ENCODE measurements at regions not wholly inside any gene's neighbourhood (a gene's known extent, or its start where the extent isn't known, plus 50 kb on each side); places are given as distances from the start of the nearest gene placed in this dataset.
"Not testable (repeated sequence)": the region's sequence is repeated elsewhere in the genome, so short reads cannot be mapped to it uniquely, and the experiment has no call there.

DNA sequence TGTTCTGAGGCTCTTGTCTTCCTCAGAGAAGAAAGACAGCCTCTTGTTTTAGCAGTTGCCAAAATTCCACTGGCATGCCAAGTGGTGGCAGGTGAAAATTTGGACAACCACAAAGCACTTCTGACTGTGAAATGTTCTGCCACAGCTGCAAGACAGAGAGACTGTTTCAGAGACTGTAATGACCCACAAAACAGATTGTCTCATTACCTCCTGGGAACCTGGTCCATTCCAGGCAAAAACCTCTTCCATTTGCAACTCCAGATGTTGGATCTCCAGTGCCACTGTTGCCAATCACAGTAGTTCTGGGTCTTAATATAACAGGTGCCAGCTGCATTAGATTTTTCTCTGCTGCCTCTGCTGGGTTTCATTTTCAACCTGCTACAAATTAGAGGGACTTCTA lies 911.5 kb downstream of the UQCRFS1 start:
- DNase-seq: no peak

DNA sequence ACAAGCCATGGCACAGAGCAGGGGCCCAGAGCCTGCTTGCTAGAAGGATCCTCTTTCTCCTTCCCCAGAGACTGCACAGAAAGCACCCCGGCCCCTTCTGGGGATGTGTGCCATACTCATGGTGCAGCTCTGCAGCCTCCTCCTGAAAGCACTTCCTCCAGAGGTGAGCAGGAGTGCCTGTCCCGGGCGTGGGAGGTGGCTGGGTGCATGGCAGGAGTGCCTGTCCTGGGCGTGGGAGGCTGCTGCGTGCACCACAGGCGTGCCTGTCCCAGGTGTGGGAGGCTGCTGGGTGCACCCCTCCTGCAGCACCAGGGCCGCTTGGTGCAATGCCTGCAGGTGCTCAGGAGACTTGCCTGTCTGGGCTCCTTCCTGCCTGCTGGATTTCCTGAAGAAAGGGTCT lies 913.3 kb downstream of the UQCRFS1 start:
- DNase-seq: no peak

GRCh38 chr19:28297586-28298157 lies 915.3 kb downstream of the UQCRFS1 start:
- DNase-seq: no peak

- no peak for DNase-seq
These were observed 915.9 kb downstream of the UQCRFS1 start for GRCh38 chr19:28297036-28297435.

GRCh38 chr19:28296506-28296905 lies 916.4 kb downstream of the UQCRFS1 start:
- no peak for DNase-seq

- not testable (repeated sequence) for DNase-seq
These were observed 918.0 kb downstream of the UQCRFS1 start for GRCh38 chr19:28294975-28295374.

DNA sequence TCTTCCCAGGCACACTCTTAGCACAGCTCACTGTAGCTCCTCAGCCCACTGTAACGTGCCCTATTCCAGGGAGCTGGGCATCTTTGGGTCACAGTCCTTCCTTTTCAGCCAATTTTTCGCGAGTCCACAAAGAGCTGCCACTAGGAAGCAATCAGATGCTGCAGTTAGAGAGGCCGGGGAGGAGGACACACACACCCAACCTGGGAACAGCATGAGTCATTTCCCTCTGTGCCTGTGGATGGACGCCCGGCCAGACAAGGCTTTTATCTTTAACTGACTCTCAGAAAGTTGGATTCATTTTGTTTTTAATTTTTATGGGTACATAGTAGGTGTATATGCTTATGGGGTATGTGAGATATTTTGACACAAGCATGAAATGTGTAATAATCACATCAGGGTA lies 918.6 kb downstream of the UQCRFS1 start:
- no peak for DNase-seq

GRCh38 chr19:28293685-28294084 lies 919.3 kb downstream of the UQCRFS1 start:
- no peak for DNase-seq

DNA sequence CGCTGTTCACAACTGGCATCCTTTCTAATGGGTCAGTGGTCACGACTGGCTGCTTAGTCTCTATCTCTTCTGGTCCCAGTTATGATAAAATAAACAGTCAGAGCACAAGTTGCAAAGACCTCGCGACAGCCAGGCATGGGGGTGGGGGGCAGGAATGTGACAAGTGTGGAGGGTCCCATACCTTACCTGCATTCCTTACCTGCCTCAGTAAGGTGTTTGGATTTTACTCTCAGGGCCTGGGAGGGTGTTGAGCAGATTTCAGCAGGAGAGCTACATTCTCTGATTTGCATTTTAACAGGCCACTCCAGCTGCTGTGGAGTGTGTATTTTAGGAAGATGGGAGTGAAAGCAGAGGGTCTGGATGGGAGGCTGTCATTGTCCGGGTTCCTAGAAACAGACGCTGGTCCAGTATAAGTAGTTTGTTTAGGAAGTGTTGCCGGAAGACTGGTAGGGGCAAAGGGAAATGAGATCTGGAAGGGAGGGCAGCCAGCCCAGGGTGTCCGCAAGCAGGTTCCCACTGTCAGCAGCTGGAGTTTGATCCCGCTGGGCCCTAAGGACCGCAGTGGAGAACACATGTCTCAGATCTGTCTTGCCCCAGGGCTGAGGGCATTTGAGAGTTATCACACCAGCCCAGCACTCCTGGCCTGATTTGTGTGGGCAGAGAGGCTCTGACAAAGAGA lies 920.0 kb downstream of the UQCRFS1 start:
- DNase-seq: no peak

- no peak for DNase-seq
These were observed 921.1 kb downstream of the UQCRFS1 start for GRCh38 chr19:28291874-28292273.

DNA sequence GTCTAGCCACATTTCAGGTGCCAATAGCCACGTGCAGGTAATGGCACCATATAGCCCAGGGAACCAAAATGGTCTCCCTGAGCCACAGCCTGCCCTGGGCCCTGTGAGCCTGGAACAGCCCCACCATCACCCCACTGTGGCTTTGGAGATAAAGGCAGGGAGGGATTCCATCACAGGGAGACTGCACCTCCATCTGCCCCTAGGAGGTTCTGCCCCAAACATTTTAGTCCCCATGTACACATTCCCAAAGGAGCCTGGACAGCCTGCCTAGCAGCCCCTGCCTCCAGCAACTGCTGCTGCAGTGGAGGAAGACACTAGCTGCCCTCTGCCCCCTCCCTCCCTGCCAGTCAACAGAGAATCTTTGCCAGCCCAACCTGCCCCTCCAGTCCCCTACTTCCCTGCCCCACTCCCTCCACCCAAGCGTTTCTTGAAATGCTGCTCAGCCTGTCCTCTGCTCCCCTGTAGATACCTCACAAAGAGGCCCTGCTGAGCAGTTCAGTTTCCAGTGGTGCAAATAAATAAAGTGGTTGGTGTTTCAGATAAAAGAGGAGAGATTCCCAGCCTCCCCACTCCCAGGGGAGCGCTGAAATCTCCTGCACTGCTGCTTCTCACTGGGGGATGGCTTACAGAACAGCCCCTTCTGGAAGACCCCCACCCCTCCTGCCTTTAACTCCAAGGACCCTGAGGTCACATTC lies 921.8 kb downstream of the UQCRFS1 start:
- DNase-seq: no peak

DNA sequence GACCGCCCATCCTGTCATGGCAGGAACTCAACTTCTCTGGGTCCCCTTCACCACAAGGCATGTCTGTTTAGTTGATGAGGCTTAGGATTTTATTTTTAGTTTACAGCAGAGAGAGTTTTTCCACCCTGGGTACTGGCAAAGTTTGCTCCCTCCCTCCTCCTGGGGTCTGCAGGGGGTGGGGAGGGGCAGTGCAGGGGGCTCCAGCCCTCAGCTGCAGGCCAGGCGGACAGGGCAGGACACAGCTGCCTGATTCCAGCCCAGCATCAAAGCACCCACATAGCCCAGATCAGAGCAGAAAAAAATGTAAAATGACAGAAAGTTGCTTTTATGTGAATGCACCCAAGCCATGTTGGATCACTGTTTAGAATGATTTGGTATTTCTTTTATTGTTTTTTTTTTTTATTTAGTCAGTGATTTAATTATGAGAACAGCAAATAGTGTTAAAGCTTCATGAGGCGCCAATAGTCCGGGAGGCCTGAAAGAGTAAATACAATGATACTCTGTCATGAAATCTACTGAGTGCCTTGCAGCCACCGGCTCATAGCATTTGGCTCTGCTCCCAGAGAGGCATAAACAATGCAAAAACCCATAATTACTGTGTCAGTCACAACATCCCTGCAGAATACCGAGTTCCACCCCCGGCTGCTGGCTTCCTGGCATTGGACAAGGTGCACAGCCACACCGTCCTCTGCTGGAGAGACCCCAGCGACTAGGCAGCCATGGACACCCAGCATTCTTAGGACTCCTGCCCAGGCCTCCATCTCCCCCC lies 923.5 kb downstream of the UQCRFS1 start:
- DNase-seq: no peak

- no peak for DNase-seq
These were observed 924.2 kb downstream of the UQCRFS1 start for GRCh38 chr19:28288572-28289264.

- no peak for DNase-seq
These were observed 927.0 kb downstream of the UQCRFS1 start for GRCh38 chr19:28285917-28286316.

DNA sequence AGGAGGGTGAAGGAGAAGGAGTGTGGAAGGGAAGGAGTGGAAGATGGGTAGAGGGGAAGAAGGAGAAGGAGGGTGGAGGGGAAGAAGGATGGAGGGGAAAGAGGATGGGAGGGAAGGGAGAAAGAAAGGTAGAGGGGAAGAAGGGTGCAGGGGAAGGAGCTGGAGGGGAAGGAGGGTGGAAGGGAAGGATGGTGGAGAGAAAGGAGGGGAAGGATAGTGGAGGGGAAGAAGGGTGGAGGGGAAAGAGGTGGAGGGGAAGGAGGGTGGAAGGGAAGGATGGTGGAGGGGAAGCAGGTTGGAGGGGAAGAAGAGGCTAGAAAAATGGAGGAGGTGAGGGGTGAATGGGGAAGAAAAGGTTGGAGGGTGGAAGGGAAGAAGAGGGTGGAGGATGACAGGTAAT lies 927.9 kb downstream of the UQCRFS1 start:
- no peak for DNase-seq

- no peak for DNase-seq
These were observed 928.6 kb downstream of the UQCRFS1 start for GRCh38 chr19:28284389-28284788.

GRCh38 chr19:28283592-28283991 lies 929.4 kb downstream of the UQCRFS1 start:
- no peak for DNase-seq

GRCh38 chr19:28281676-28282075 lies 931.3 kb downstream of the UQCRFS1 start:
- no peak for DNase-seq

DNA sequence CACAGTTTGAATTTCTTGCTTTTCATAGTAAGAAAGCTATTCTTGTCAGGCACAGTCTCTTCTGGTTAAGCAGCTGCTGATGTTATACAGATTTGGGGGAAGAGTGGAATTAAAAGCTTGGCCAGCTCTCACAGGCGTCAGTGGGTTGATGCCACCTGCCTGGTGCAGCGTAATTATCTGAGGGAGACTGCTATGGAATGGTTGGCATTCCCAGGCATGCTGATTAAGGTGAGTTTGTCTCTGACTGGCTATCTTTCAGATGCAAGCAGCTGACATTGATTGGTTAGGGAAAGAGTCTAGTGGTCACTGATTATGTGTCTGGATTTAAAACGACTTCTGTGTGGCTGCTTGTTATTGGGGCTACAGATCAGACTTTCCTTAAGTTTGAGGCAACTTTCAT lies 948.4 kb downstream of the UQCRFS1 start:
- DNase-seq: no peak

- DNase-seq: no peak
These were observed 954.1 kb downstream of the UQCRFS1 start for GRCh38 chr19:28258829-28259228.

GRCh38 chr19:28257396-28257795 lies 955.6 kb downstream of the UQCRFS1 start:
- DNase-seq: no peak

DNA sequence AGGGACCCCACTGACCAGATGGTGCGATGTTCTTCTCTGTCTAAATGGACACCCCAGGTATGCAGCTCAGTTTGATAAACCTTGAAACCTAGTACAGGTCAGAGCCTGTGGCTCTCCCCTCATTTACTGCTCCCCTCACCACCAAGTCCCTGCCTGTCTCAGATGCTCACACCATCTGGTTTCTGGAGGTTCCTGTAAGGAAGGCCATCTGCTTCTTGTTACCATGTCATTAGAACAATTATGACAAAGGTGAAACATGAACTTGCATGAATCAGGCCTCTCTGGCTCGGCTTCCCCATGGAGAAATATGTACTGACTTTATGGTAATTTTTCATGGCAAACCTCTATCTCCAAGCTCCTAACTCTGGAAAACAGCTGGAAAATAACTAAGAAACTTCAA lies 965.7 kb downstream of the UQCRFS1 start:
- DNase-seq: no peak

DNA sequence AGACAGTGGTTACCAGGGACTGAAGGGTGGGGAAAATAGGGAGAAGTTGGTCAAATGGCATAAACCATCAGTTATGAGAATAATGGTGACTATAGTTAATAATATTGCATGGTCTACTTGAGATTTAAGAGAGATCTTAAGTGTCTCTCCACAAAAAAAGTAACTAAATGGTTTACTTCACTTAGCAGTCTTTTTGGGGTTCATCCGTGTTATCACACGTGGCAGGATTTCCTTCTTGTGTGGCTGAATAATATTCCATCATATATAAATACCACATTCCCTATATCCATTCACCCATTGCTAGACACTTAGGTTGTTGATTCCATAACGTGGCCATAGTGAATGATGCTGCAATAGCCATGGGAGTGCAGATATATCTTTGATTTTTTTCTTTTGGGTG lies 967.0 kb downstream of the UQCRFS1 start:
- DNase-seq: no peak
